ENCODE measurements at regions not wholly inside any gene's neighbourhood (a gene's known extent, or its start where the extent isn't known, plus 50 kb on each side); places are given as distances from the start of the nearest gene placed in this dataset.

GRCh38 chr12:65765436-65765813 is 58.9 kb upstream of the HMGA2 start:
- no peak for DNase-seq
- Histone ChIP-seq H3K9me3 (no peaks in the 10 kb centered on the region), H3K36me3 (no peaks in the 10 kb centered on the region), H3K27me3 (no peaks in the 10 kb centered on the region), H3K4me3 (no peak overlapping the region)

GRCh38 chr12:65769880-65770279 is 54.4 kb upstream of the HMGA2 start:
- H3K36me3 ChIP-seq = no peaks in the 10 kb centered on the region
- DNase-seq = no peak
- no peaks in the 10 kb centered on the region for H3K27me3 ChIP-seq
- H3K9me3 ChIP-seq = no peaks in the 10 kb centered on the region
- H3K4me3 ChIP-seq = no peak overlapping the region
